T-cell (primary cell): ENCODE measurements at regions not wholly inside any gene's neighbourhood (a gene's known extent, or its start where the extent isn't known, plus 50 kb on each side); places are given as distances from the start of the nearest gene placed in this dataset.

ENCODE experiments used
- ATAC-seq, 4 experiments: fragments of 200-7000 bp in 3 of 4; fragments of 150-1000 bp in 1 of 4; cut with Tn5 transposase; replicated peaks in 1 of 4; 1 replicate in 3 of 4; 2 replicates in 1 of 4; pipeline ENCODE4 v1.10.0; 2021; ENCODE audit warnings: moderate library complexity in 3 of 4, mild to moderate bottlenecking in 2 of 4, moderate number of reproducible peaks in 1 of 4
- CTCF ChIA-PET, 2 donors: fragments of 300-600 bp; sonication (Branson Sonifier 250); formaldehyde crosslinking; loops; one replicate each; lab custom pipeline; 2022; ENCODE audit warnings: antibody characterized with exemption in 2 of 2; lab: Charles Lee
- POLR2A ChIA-PET, 2 donors: fragments of 300-600 bp; sonication (Branson Sonifier 250); formaldehyde crosslinking; loops; one replicate each; lab custom pipeline; 2022; ENCODE audit warnings: antibody characterized with exemption in 2 of 2; lab: Charles Lee
- DNase-seq, 35 experiments: peaks; one replicate each; pipeline versions ENCODE4 v3.0.0 to v3.0.0-alpha.2; 2013 to 2023
- H3K27ac ChIP-seq: one replicate; pipeline ENCODE4 v1.5.1; 2013; ENCODE audit warnings: low read length
- H3K27me3 ChIP-seq, 2 experiments: replicated peaks in 1 of 2; 1 replicate in 1 of 2; 2 replicates in 1 of 2; pipeline versions ENCODE4 v1.6.1 to v1.7.0; 2013; ENCODE audit warnings: low read length in 1 of 2, mixed read lengths in 1 of 2; ENCODE audit not compliant: control insufficient read depth in 2 of 2, insufficient read depth in 2 of 2; ENCODE audit errors: extremely low read depth in 1 of 2
- H3K36me3 ChIP-seq, 2 donors: 1 replicate in 1 of 2; 2 replicates in 1 of 2; pipeline versions ENCODE4 v1.6.1 to v1.7.0; 2013; ENCODE audit warnings: low read length in 1 of 2; ENCODE audit not compliant: control insufficient read depth in 2 of 2, insufficient read depth in 1 of 2; ENCODE audit errors: extremely low read depth in 1 of 2
- H3K4me1 ChIP-seq, 2 experiments: 1 replicate in 1 of 2; 2 replicates in 1 of 2; pipeline versions ENCODE4 v1.6.1 to v1.7.0; 2013; ENCODE audit warnings: low read length in 2 of 2, mixed read lengths in 1 of 2; ENCODE audit not compliant: insufficient read depth in 2 of 2, control insufficient read depth in 1 of 2; ENCODE audit errors: extremely low read depth in 1 of 2
- H3K4me3 ChIP-seq, 2 donors: 1 replicate in 1 of 2; 2 replicates in 1 of 2; pipeline versions ENCODE4 v1.5.1 to v1.7.0; 2013; ENCODE audit warnings: mild to moderate bottlenecking in 2 of 2, low read length in 1 of 2, moderate library complexity in 1 of 2; ENCODE audit not compliant: control insufficient read depth in 1 of 2; ENCODE audit errors: extremely low read depth in 1 of 2
- H3K9me3 ChIP-seq: 2 replicates; pipeline ENCODE4 v1.7.0; 2013
- H3K27ac Mint-ChIP-seq, 2 donors: one replicate each; pipeline ENCODE4 v1.8.0; 2020 to 2021; ENCODE audit warnings: mild to moderate bottlenecking in 2 of 2, mixed read lengths in 2 of 2
- H3K27me3 Mint-ChIP-seq, 2 donors: one replicate each; pipeline ENCODE4 v1.8.0; 2021 to 2022; ENCODE audit warnings: mixed read lengths in 2 of 2
- H3K36me3 Mint-ChIP-seq: one replicate; pipeline ENCODE4 v1.8.0; 2021; ENCODE audit warnings: mixed read lengths
- H3K4me1 Mint-ChIP-seq, 3 donors: one replicate each; pipeline ENCODE4 v1.8.0; 2020 to 2022; ENCODE audit warnings: mixed read lengths in 3 of 3, mild to moderate bottlenecking in 1 of 3
- H3K4me3 Mint-ChIP-seq, 3 donors: one replicate each; pipeline ENCODE4 v1.8.0; 2020 to 2022; ENCODE audit warnings: mild to moderate bottlenecking in 3 of 3, mixed read lengths in 3 of 3, moderate library complexity in 3 of 3
- H3K9me3 Mint-ChIP-seq, 3 donors: one replicate each; pipeline ENCODE4 v1.8.0; 2020 to 2022; ENCODE audit warnings: mixed read lengths in 3 of 3
- WGBS: methylation state at CpG from one replicate; pipeline ENCODE4 v1.1.5; 2013; ENCODE audit warnings: missing lambda C conversion rate; ENCODE audit not compliant: insufficient coverage; 5-methylcytosine and 5-hydroxymethylcytosine counted together

GRCh38 chr1:95509989-95510388 lies 276.0 kb downstream of the RWDD3 start:
- ChIA-PET POLR2A (no interaction called here), CTCF (no interaction called here)
- ATAC-seq: no peak
- Histone ChIP-seq H3K9me3 (no peaks in the 10 kb centered on the region), H3K27ac (no peak overlapping the region), H3K4me3 (no peak overlapping the region), H3K36me3 (no peaks in the 10 kb centered on the region), H3K4me1 (no peaks in the 10 kb centered on the region), H3K27me3 (no peaks in the 10 kb centered on the region)
- Mint-ChIP-seq H3K4me1 (no peaks in the 10 kb centered on the region), H3K4me3 (no peak overlapping the region), H3K36me3 (no peaks in the 10 kb centered on the region), H3K9me3 (peaks cover 0 to 8% (median 0%) of the 10 kb centered on the region in 3 donors), H3K27me3 (no peaks in the 10 kb centered on the region), H3K27ac (no peak overlapping the region)
- WGBS: 52% methylated on average over 5 of the region's 8 CpGs
- DNase-seq: no peak

GRCh38 chr1:95512925-95513324 lies 278.9 kb downstream of the RWDD3 start:
- Mint-ChIP-seq H3K36me3 (no peaks in the 10 kb centered on the region), H3K27me3 (no peaks in the 10 kb centered on the region), H3K27ac (no peak overlapping the region), H3K9me3 (peaks cover 0 to 5% (median 3%) of the 10 kb centered on the region in 3 donors), H3K4me1 (no peaks in the 10 kb centered on the region), H3K4me3 (no peak overlapping the region)
- H3K27ac ChIP-seq: no peak overlapping the region
- no peaks in the 10 kb centered on the region for H3K4me1 ChIP-seq
- DNase-seq (no peak), ATAC-seq (no peak)
- no peaks in the 10 kb centered on the region for H3K9me3 ChIP-seq
- no peak overlapping the region for H3K4me3 ChIP-seq
- CTCF ChIA-PET: no interaction called here
- whole genome bisulfite sequencing: no CpG with 5 or more reads among the region's 1 CpG
- H3K36me3 ChIP-seq: no peaks in the 10 kb centered on the region
- H3K27me3 ChIP-seq: no peaks in the 10 kb centered on the region
- POLR2A ChIA-PET: no interaction called here

- Histone ChIP-seq H3K27ac (no peak overlapping the region), H3K4me3 (no peak overlapping the region), H3K4me1 (no peaks in the 10 kb centered on the region), H3K9me3 (peaks cover 2% of the 10 kb centered on the region), H3K36me3 (no peaks in the 10 kb centered on the region), H3K27me3 (no peaks in the 10 kb centered on the region)
- H3K27me3 Mint-ChIP-seq: no peaks in the 10 kb centered on the region
- CTCF ChIA-PET: no interaction called here
- POLR2A ChIA-PET: no interaction called here
- H3K27ac Mint-ChIP-seq: no peak overlapping the region
- DNase-seq (no peak), ATAC-seq (no peak)
- H3K4me3 Mint-ChIP-seq: no peak overlapping the region
- H3K36me3 Mint-ChIP-seq: no peaks in the 10 kb centered on the region
- no peaks in the 10 kb centered on the region for H3K4me1 Mint-ChIP-seq
- no CpG with 5 or more reads among the region's 1 CpG for WGBS
- H3K9me3 Mint-ChIP-seq: peaks cover 3 to 10% (median 9%) of the 10 kb centered on the region in 3 donors
Observed at GRCh38 chr1:95517506-95517905, 283.5 kb downstream of the RWDD3 start.

- no peaks in the 10 kb centered on the region for H3K36me3 Mint-ChIP-seq
- Histone ChIP-seq H3K27me3 (no peaks in the 10 kb centered on the region), H3K9me3 (peaks cover 2% of the 10 kb centered on the region), H3K4me3 (no peak overlapping the region), H3K36me3 (no peaks in the 10 kb centered on the region), H3K27ac (no peak overlapping the region), H3K4me1 (no peaks in the 10 kb centered on the region)
- POLR2A ChIA-PET: no interaction called here
- no peak overlapping the region for H3K4me3 Mint-ChIP-seq
- ATAC-seq (no peak), DNase-seq (no peak)
- no CpG with 5 or more reads among the region's 1 CpG for WGBS
- H3K9me3 Mint-ChIP-seq: peaks cover 8 to 15% (median 15%) of the 10 kb centered on the region in 3 donors
- H3K27ac Mint-ChIP-seq: no peak overlapping the region
- H3K27me3 Mint-ChIP-seq: no peaks in the 10 kb centered on the region
- H3K4me1 Mint-ChIP-seq: no peaks in the 10 kb centered on the region
- CTCF ChIA-PET: no interaction called here
Observed at GRCh38 chr1:95518310-95518709, 284.3 kb downstream of the RWDD3 start.

- H3K36me3 Mint-ChIP-seq: no peaks in the 10 kb centered on the region
- WGBS: no CpG with 5 or more reads among the region's 2 CpGs
- ATAC-seq (no peak), DNase-seq (no peak)
- Histone ChIP-seq H3K4me1 (no peaks in the 10 kb centered on the region), H3K9me3 (peaks cover 2% of the 10 kb centered on the region), H3K36me3 (no peaks in the 10 kb centered on the region), H3K27ac (no peak overlapping the region), H3K4me3 (no peak overlapping the region), H3K27me3 (no peaks in the 10 kb centered on the region)
- no peak overlapping the region for H3K27ac Mint-ChIP-seq
- no peaks in the 10 kb centered on the region for H3K27me3 Mint-ChIP-seq
- no peak overlapping the region for H3K4me3 Mint-ChIP-seq
- H3K9me3 Mint-ChIP-seq: peaks cover 14 to 30% (median 22%) of the 10 kb centered on the region in 3 donors
- H3K4me1 Mint-ChIP-seq: no peaks in the 10 kb centered on the region
- CTCF ChIA-PET: no interaction called here
- POLR2A ChIA-PET: no interaction called here
Observed at GRCh38 chr1:95520390-95520789, 286.4 kb downstream of the RWDD3 start.

- Histone ChIP-seq H3K27me3 (no peaks in the 10 kb centered on the region), H3K27ac (no peak overlapping the region), H3K9me3 (no peaks in the 10 kb centered on the region), H3K4me1 (no peaks in the 10 kb centered on the region), H3K4me3 (no peak overlapping the region), H3K36me3 (no peaks in the 10 kb centered on the region)
- CTCF ChIA-PET: no interaction called here
- H3K27ac Mint-ChIP-seq: no peak overlapping the region
- no peaks in the 10 kb centered on the region for H3K4me1 Mint-ChIP-seq
- no peak for ATAC-seq
- peaks cover 1 to 17% (median 4%) of the 10 kb centered on the region in 3 donors for H3K9me3 Mint-ChIP-seq
- H3K36me3 Mint-ChIP-seq: no peaks in the 10 kb centered on the region
- no peaks in the 10 kb centered on the region for H3K27me3 Mint-ChIP-seq
- no peak for DNase-seq
- WGBS: no CpG with 5 or more reads among the region's 1 CpG
- POLR2A ChIA-PET: no interaction called here
- H3K4me3 Mint-ChIP-seq: no peak overlapping the region
Observed at GRCh38 chr1:95532335-95532734, 298.3 kb downstream of the RWDD3 start.

- no peak for DNase-seq
- Histone ChIP-seq H3K4me3 (no peak overlapping the region), H3K27me3 (no peaks in the 10 kb centered on the region), H3K9me3 (no peaks in the 10 kb centered on the region), H3K27ac (no peak overlapping the region), H3K36me3 (no peaks in the 10 kb centered on the region), H3K4me1 (no peaks in the 10 kb centered on the region)
- ATAC-seq: no peak
- no peaks in the 10 kb centered on the region for H3K4me1 Mint-ChIP-seq
- peaks cover 0 to 10% (median 3%) of the 10 kb centered on the region in 3 donors for H3K9me3 Mint-ChIP-seq
- CTCF ChIA-PET: no interaction called here
- H3K27me3 Mint-ChIP-seq: no peaks in the 10 kb centered on the region
- H3K27ac Mint-ChIP-seq: no peak overlapping the region
- no peaks in the 10 kb centered on the region for H3K36me3 Mint-ChIP-seq
- WGBS: 68% methylated on average over 5 of the region's 5 CpGs
- POLR2A ChIA-PET: interaction anchor here in 1 of 2 donors (0.6 kb wide), 1 partner anchor 985 kb away, joined by 3 read pairs; no protein-coding TSS in a partner anchor
- H3K4me3 Mint-ChIP-seq: no peak overlapping the region
Observed at GRCh38 chr1:95534985-95535384, 301.0 kb downstream of the RWDD3 start.
